ENCODE measurements at regions not wholly inside any gene's neighbourhood (a gene's known extent, or its start where the extent isn't known, plus 50 kb on each side); places are given as distances from the start of the nearest gene placed in this dataset.

DNA sequence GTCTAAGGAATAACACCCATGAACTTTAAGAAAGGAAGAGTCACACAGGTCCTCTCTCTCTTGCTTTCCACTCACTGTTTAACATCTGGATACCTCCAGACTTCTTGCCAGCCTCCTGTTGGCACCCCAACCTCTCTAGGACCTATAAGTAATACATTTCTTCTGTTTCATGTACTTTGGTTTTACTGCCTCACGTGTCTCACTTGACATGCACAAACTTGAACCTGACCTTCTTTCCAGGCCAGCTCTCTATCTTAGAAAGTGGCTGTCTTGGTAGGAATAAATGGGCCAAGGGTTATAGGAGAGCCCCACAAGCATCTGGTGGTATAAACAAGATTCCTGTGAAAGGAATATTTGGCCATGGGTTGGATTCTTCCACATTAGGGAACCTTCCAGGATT, 614.8 kb upstream of the AGA start:
- no peak for DNase-seq (ENCODE audit: low spot score)

DNA sequence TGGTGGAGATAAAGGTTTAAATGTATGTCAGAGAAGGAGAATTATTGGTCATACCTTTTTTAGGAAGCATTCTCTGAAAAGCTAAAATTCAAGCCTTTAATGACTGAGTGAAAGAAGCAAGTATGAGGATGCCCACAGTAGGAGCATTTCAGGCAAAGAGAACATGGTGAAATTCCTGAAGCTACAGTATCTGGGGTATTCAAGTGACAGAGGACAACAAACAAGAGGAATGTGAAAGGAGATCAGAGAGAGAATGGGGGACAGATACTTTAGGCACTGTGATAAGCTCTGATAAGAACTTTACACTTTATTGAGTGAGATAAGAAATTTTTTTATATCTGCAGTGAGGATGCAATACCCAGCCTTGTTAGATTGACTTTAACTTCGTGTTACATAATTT, 621.3 kb upstream of the AGA start:
- no peak for DNase-seq (ENCODE audit: low spot score)

- DNase-seq (ENCODE audit: low spot score): no peak
Observed at GRCh38 chr4:178066338-178066941, 624.2 kb upstream of the AGA start.

GRCh38 chr4:178068136-178068535, 625.9 kb upstream of the AGA start:
- no peak for DNase-seq (ENCODE audit: low spot score)

GRCh38 chr4:178070163-178070562, 627.9 kb upstream of the AGA start:
- DNase-seq (ENCODE audit: low spot score): no peak

DNA sequence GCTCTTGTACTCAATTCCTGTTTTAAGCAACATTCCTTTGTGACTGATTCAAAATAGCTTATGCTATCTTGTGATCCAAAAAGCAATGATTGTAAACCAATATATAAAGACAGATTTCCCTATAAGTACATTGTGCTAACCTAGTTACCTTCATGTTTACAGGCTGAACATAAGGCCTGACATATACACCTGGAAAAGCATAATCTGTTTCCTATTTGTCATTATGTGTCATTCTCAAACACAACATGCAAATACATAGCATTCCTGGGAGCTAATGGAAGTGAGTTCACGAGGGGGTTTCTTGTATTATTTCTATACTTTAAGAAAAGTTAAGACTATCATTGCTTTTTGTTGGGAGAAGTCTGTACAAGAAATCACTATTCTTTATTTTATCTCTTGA, 638.1 kb upstream of the AGA start:
- DNase-seq (ENCODE audit: low spot score): no peak

DNA sequence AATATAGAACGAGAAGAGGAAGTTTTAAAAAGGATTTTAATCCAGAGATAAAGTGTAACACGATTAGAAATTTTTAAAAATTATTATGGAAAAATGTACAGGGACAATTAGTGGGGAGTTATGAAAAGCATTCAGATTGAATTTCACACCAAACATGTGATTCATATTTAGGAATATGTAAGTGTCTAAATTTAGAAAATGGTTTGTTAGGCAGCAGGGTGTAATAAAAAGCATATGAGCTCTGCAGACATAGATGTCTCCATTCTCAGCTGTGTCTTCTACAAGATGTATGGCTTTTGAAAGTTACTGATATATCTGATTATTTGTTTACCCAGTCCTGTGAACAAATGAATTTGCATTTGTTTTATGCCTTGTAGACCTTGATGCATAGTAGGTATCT, 638.9 kb upstream of the AGA start:
- no peak for DNase-seq (ENCODE audit: low spot score)

DNA sequence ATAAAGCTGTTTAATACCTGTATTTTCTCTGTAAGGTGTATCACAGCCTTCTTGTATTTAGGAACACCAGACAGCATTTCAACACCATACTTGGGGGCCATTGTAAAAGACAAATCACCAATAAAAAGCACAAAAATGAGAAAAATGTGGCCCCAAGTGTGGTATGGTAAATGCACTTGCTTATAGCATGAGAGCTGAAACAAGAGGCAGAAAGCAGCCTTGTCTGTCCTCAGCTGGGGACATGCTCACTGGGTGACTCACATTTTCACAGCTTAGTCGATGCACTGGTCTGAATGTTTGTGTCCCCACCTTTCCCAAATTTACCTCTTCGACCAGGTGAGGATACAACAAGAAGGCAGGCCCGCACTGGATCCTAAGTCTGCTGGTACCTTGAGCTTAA, 639.7 kb upstream of the AGA start:
- DNase-seq (ENCODE audit: low spot score): no peak

DNA sequence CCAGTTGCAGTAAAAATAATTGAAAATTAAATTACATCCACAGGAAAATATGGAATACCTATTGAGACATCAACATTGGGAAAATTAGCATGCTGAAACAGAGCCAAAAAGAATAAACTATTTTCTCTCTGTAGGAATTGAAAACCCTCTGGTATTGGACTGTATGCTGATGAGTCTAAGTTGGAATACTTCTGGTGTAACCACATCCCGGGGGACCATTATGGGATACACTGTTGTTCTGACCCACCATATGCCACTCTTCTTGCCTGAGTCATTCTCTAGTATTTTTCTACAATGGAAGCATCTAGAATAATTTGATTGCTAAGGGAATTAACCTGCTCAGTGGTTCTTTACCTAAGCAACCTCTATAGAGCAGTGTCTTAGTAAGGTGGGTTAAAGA, 640.7 kb upstream of the AGA start:
- DNase-seq (ENCODE audit: low spot score): no peak

DNA sequence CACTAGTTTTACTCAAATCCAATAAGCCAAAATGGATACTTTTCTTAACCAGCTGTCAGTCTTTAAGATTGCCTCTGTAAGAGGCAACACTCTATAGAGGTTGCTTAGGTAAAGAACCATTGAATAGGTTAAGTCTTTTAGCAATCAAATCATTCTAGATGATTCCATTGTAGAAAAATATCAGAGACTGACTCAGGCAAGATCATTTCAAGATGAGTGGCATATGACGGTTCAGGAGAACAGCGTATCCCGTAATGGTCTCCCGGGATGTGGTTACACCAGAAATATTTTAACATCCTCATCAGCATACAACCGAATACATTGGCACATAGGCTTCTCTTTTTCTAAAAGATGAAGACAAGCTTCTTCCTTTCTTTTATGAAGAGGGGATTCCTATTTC, 641.7 kb upstream of the AGA start:
- DNase-seq (ENCODE audit: low spot score): no peak

- DNase-seq (ENCODE audit: low spot score): no peak
Observed at GRCh38 chr4:178086320-178086719, 644.1 kb upstream of the AGA start.

GRCh38 chr4:178090640-178091411, 648.6 kb upstream of the AGA start:
- no peak for DNase-seq (ENCODE audit: low spot score)

DNA sequence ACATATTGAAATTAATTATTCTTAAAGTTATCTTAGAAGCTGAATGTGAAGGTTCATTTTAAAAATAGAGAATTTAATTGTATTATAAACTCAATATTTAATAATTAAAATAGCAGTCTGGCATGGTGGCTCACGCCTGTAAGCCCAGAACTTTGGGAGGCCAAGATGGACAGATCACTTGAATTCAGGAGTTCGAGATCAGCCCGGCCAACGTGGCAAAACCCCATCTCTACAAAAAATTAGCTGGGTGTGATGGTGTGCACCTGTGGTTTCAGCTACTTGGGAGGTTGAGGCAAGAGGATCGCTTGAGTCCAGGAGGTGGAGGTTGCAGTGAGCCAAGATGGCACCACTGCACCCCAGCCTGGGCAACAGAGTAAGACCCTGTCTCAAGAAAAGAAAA, 659.9 kb upstream of the AGA start:
- DNase-seq (ENCODE audit: low spot score): no peak

- no peak for DNase-seq (ENCODE audit: low spot score)
Observed at GRCh38 chr4:178105242-178105641, 663.0 kb upstream of the AGA start.

DNA sequence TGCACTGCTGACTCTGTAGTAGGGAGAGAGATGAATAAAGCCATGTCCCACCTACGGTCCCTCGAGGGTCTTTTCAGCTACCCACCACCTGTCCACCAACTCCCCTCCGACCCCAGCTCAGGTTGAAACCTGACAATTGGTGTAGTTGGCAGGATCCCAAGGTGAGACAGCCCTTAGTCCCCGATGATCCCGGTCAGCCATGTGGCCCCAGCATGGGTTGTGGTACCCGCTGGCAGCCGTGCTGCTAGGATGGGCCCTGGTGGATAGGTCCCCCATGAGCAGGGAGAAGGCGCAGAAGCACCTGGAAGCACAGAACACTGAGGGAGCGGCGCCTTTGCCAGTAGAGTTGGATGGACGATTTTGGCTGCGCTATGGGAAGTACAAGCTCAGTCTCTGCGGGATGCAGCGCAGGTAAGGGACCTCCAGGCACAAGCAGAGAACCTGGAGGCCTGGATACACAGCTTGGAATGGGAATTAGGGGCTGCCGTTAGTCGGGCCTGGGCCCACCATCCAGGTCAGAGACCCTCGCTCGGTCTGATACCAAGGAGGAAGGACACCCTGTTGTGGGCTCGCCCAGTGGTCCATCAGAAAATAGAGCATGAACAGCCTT, 694.6 kb upstream of the AGA start:
- no peak for DNase-seq (ENCODE audit: low spot score)

DNA sequence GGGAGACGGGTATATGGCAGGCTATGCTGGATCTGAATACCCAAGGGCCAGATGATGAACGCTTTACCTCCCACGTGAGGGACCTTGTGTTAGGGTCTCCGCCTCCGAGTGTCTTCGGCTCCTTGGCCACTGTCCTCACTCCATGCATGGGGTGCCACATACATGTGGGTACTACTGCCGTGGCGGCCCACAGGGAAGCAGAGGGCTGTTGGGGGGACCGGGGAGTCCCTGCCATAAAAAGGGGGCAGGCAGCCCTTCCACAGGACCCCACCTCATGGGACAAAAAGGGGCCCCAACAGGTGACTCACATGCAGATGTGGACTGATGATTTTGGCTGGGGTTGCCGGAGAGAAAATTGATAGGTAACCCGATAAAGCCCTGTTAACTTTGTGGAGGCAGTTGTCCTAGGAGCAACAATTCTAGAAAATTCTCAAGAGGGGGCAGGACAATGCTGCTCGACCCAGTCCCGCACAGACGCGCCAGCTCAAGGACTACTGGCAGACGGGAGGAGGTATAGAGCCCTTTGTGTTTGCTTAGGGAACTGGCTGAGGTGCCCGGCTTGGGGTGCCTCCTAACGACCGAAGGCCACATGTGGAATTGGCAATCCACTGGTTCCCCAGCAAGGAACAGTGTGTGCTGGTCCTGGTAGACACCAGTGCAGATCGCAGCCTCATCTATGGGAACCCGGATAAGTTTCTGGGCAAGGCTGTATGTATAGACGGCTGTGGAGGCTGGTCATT, 695.7 kb upstream of the AGA start:
- DNase-seq (ENCODE audit: low spot score): no peak

GRCh38 chr4:178138491-178138890, 696.3 kb upstream of the AGA start:
- DNase-seq (ENCODE audit: low spot score): no peak

DNA sequence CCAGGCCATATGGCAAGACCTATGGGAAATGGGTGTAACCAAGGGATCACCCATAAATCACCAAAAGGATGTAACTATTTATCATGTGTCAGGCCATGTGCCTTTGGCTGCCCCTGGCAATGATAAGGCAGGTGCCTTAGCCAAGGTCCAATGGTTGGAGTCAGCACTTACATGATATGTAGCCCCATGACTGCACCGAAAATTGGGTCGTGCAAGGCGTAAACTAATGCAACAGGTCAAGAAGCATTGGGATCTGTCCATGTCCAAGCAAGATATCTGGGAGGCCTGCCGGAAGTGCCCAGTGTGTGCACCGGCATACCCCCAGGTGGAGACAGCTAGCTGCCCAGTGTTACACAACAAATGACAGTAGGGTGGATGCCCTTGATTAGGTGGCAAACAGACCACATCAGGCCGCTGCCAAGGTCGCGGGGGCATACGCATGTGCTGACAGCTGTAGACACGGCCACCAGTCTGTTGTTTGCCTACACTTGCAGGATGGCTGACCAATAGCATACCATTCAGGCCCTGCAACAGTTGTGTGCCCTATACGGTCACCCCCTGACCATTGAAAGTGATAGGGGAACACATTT, 698.2 kb upstream of the AGA start:
- no peak for DNase-seq (ENCODE audit: low spot score)

DNA sequence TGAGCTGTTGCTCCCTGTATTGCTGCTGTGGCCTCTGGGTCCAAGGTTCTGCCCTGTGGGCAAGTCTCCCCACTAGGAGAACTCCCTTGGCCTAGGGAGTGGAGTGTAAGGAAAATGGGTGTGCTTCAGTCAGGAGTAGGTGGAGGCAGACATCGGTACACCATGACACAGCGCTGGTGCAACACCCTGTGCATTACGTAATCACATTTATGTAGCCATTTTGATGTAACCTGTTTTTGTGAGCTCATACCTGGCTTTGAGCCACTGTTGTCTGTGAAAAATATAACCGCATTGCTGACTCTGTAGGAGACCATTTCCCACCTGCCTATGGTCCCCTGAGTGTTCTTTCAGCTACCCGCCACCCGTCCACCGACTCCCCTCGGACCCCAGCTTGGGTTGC, 700.5 kb upstream of the AGA start:
- no peak for DNase-seq (ENCODE audit: low spot score)

- no peak for DNase-seq (ENCODE audit: low spot score)
Observed at GRCh38 chr4:178148106-178148505, 705.9 kb upstream of the AGA start.

DNA sequence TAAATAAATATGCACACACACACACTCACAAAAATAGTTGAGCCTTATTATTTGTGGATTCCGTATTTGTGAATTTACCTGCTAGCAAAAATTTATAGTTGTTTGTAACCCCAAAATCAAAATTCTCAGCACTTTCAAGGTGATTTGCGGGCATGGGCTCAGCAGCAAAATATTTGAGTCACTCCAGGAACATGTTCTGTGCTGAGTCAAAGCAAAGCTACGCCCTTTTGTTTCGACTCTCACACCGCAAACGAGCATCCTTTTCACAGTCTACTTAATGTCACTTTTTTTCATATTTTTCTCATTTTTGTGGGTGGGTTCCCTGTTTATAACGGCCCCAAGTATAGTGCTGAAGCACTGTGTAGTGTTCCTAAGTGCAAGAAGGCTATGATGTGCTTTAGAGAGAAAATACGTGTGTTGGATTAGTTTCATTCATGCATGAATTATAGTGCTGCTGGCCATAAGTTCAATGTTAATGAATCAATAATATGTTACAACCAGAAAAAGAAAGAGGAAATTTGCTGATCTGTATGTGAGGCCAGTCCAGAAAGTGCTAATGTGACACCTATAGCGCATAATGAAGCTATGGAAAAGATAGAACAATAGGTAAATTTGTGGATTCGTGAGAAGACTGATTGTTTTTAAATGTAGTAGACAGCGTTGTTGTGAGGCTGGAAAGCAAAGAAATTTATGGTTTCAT, 723.2 kb upstream of the AGA start:
- no peak for DNase-seq (ENCODE audit: low spot score)

DNA sequence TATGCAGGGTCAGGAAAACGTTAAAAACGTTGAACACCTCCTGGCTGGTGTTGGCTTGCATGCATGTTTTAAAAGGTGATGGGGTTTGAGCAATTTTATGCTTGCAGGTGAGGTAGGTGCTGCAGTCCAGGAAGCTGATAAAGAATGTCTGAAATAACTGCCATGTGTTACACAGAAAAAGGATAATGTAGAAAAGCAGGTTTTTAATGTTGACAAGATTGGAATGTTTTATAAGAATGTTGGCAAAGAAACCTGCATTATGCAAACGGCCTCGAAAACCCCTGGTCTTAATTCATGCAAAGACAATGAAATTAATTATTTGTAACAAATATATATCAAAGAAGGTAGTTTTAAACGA, 723.7 kb upstream of the AGA start:
- no peak for DNase-seq (ENCODE audit: low spot score)

All from AG08395 (cell line).